Transverse colon (tissue), 4 donors: ENCODE measurements at regions not wholly inside any gene's neighbourhood (a gene's known extent, or its start where the extent isn't known, plus 50 kb on each side); places are given as distances from the start of the nearest gene placed in this dataset.

Experiments used
- CTCF ChIP-seq, 5 experiments: fragments of 200-600 bp in 3 of 5; fragments of 450-650 bp in 2 of 5; sonication (generic) in 3 of 5; IDR thresholded peaks; 1 replicate in 2 of 5; 2 replicates in 3 of 5; pipeline ENCODE4 v1.5.1; 2016 to 2017; ENCODE audit warnings: antibody characterized with exemption in 5 of 5, inconsistent platforms in 3 of 5, mild to moderate bottlenecking in 2 of 5, moderate library complexity in 1 of 5
- POLR2AphosphoS5 ChIP-seq, 3 donors: sonication (generic); formaldehyde crosslinking; IDR thresholded peaks; one replicate each; pipeline ENCODE4 v1.6.1; 2016; ENCODE audit warnings: antibody characterized with exemption in 3 of 3

GRCh38 chr6:22519237-22519636, 50.1 kb upstream of the HDGFL1 start:
- TF ChIP-seq POLR2AphosphoS5 (IDR thresholded peaks at IDR 0.05) (no peak), CTCF (IDR thresholded peaks at IDR 0.05) (no peak)
